ENCODE measurements at regions not wholly inside any gene's neighbourhood (a gene's known extent, or its start where the extent isn't known, plus 50 kb on each side); places are given as distances from the start of the nearest gene placed in this dataset.

- no peak for DNase-seq (ENCODE audit: low read depth, low spot score)
Measured at GRCh38 chr5:52725065-52725746, 62.5 kb upstream of the ITGA1 start.

GRCh38 chr5:52725808-52726207 is 61.9 kb upstream of the ITGA1 start:
- no peak for DNase-seq (ENCODE audit: low read depth, low spot score)

- DNase-seq (ENCODE audit: low read depth, low spot score) = no peak
Measured at GRCh38 chr5:52727020-52727419, 60.7 kb upstream of the ITGA1 start.

- DNase-seq (ENCODE audit: low read depth, low spot score) = no peak
Measured at GRCh38 chr5:52727576-52727975, 60.1 kb upstream of the ITGA1 start.

GRCh38 chr5:52728224-52728623 is 59.5 kb upstream of the ITGA1 start:
- no peak for DNase-seq (ENCODE audit: low read depth, low spot score)

GRCh38 chr5:52728686-52729085 is 59.0 kb upstream of the ITGA1 start:
- no peak for DNase-seq (ENCODE audit: low read depth, low spot score)

- no peak for DNase-seq (ENCODE audit: low read depth, low spot score)
Measured at GRCh38 chr5:52731274-52732027, 56.3 kb upstream of the ITGA1 start.

GRCh38 chr5:52734557-52734956 is 53.2 kb upstream of the ITGA1 start:
- DNase-seq (ENCODE audit: low read depth, low spot score) = no peak

GRCh38 chr5:52735139-52735538 is 52.6 kb upstream of the ITGA1 start:
- DNase-seq (ENCODE audit: low read depth, low spot score) = no peak

All from iPS DF 19.7 (cell line).